ENCODE measurements at regions not wholly inside any gene's neighbourhood (a gene's known extent, or its start where the extent isn't known, plus 50 kb on each side); places are given as distances from the start of the nearest gene placed in this dataset.
A peak's percentile ranks its signal among the peaks of the same experiment; 100 is the strongest.

- Histone ChIP-seq H3F3A (replicated peaks; ENCODE audit: insufficient read depth) (peaks cover 18% of the 10 kb centered on the region), H3K27ac (ENCODE audit: low read depth in 2 of 2, low read length in 1 of 2) (peak overlapping the region in 1 of 2 experiments; percentile 82; a peak in 1 of 4 replicates), H3K36me3 (replicated peaks in 1 of 2; ENCODE audit: control insufficient read depth in 1 of 2, insufficient read depth in 2 of 2, low read length in 1 of 2) (no peaks in the 10 kb centered on the region), H3K27me3 (ENCODE audit: insufficient read depth) (no peaks in the 10 kb centered on the region), H3K9me3 (no peaks in the 10 kb centered on the region), H3K4me1 (ENCODE audit: control insufficient read depth in 1 of 2, insufficient read depth in 2 of 2, low read depth in 1 of 2, low read length in 1 of 2) (peaks cover 0 to 15% of the 10 kb centered on the region in 2 experiments; a peak in 2 of 4 replicates), H4K20me1 (ENCODE audit: insufficient read depth) (no peaks in the 10 kb centered on the region), H3K9ac (no peak overlapping the region), H3K4me2 (no peak overlapping the region), H2AFZ (ENCODE audit: low read depth) (no peak overlapping the region), H3K9me2 (no peaks in the 10 kb centered on the region), H3K79me2 (ENCODE audit: insufficient read depth) (no peaks in the 10 kb centered on the region), H3K4me3 (ENCODE audit: low read depth in 2 of 2, low read length in 1 of 2) (no peak overlapping the region)
- POLR2A ChIA-PET: no interaction called here
- TF ChIP-seq GATA2 (CRISPR knock-in tag; IDR thresholded peaks at IDR 0.05): no peak
- TF ChIP-seq GABPA (IDR thresholded peaks at IDR 0.05; ENCODE audit: low read depth): no peak
- no peak for TF ChIP-seq CHD2 (IDR thresholded peaks at IDR 0.05; ENCODE audit: low read length, partially characterized antibody)
- TF ChIP-seq PBX3 (IDR thresholded peaks at IDR 0.05): no peak
- no peak for TF ChIP-seq POLR2AphosphoS5 (IDR thresholded peaks at IDR 0.05; ENCODE audit: low read depth, low read length)
- TF ChIP-seq SIN3A (IDR thresholded peaks at IDR 0.05; ENCODE audit: borderline replicate concordance, low read depth, low read length): no peak
- TF ChIP-seq REST (IDR thresholded peaks at IDR 0.05; ENCODE audit: low read depth, low read length): no peak
- TF ChIP-seq NRF1 (IDR thresholded peaks at IDR 0.05; ENCODE audit: low read depth, low read length): no peak
- TF ChIP-seq RFX5 (IDR thresholded peaks at IDR 0.05; ENCODE audit: low read length): no peak
- TF ChIP-seq ZBTB33 (IDR thresholded peaks at IDR 0.05; ENCODE audit: borderline replicate concordance, low read depth): no peak
- TF ChIP-seq MEF2A (IDR thresholded peaks at IDR 0.05; ENCODE audit: borderline replicate concordance, low read depth): no peak
- TF ChIP-seq RXRA (IDR thresholded peaks at IDR 0.05; ENCODE audit: borderline replicate concordance, low read depth): no peak
- no peak for TF ChIP-seq FOSL2 (IDR thresholded peaks at IDR 0.05; ENCODE audit: borderline replicate concordance, low read depth)
- TF ChIP-seq USF1 (IDR thresholded peaks at IDR 0.05; ENCODE audit: borderline replicate concordance, low read depth): no peak
- no peak for TF ChIP-seq YY1 (IDR thresholded peaks at IDR 0.05; ENCODE audit: low read depth)
- no peak for TF ChIP-seq RAD21 (IDR thresholded peaks at IDR 0.05; ENCODE audit: low read length)
- TF ChIP-seq EZH2phosphoT487 (IDR thresholded peaks at IDR 0.05; ENCODE audit: borderline replicate concordance, low read depth): no peak
- TF ChIP-seq RCOR1 (IDR thresholded peaks at IDR 0.05; ENCODE audit: low read length): no peak
- no peak for TF ChIP-seq USF2 (IDR thresholded peaks at IDR 0.05; ENCODE audit: borderline replicate concordance, low read depth, low read length)
- TF ChIP-seq TAF1 (IDR thresholded peaks at IDR 0.05; ENCODE audit: borderline replicate concordance, low read depth, low read length): no peak
- DNase-seq: no peak
- CTCF ChIA-PET: no interaction called here
- 68% methylated on average over 3 of the region's 4 CpGs for WGBS (ENCODE audit: low lambda C conversion rate)
Measured at GRCh38 chr3:187987924-187988323, 166.0 kb upstream of the LPP start.

All from SK-N-SH (cell line).